Upper lobe of right lung (tissue), 1 donor: ENCODE measurements at regions not wholly inside any gene's neighbourhood (a gene's known extent, or its start where the extent isn't known, plus 50 kb on each side); places are given as distances from the start of the nearest gene placed in this dataset.

ENCODE experiments used
- ATAC-seq: fragments of 200-7000 bp; cut with Tn5 transposase; one replicate; pipeline ENCODE4 v1.9.1; 2020; ENCODE audit warnings: mild to moderate bottlenecking, moderate library complexity
- DNase-seq: peaks from one replicate; pipeline ENCODE4 v3.0.0-alpha.2; 2020
- H3K27ac ChIP-seq: fragments of 200-600 bp; one replicate; pipeline ENCODE4 v1.8.0; 2022
- H3K27me3 ChIP-seq: fragments of 200-600 bp; one replicate; pipeline ENCODE4 v1.8.0; 2022; ENCODE audit warnings: mild to moderate bottlenecking
- H3K36me3 ChIP-seq: fragments of 200-600 bp; one replicate; pipeline ENCODE4 v1.8.0; 2022
- H3K4me1 ChIP-seq: fragments of 200-600 bp; one replicate; pipeline ENCODE4 v1.8.0; 2022
- H3K4me3 ChIP-seq: fragments of 200-600 bp; one replicate; pipeline ENCODE4 v1.8.0; 2022; ENCODE audit warnings: mild to moderate bottlenecking
- H3K9me3 ChIP-seq: fragments of 200-600 bp; one replicate; pipeline ENCODE4 v1.8.0; 2022
- CTCF ChIP-seq: fragments of 200-600 bp; IDR thresholded peaks from one replicate; pipeline ENCODE4 v1.8.0; 2022; ENCODE audit warnings: antibody characterized with exemption
- intact Hi-C: fragments of 100-400 bp; cut with DNase I; formaldehyde crosslinking; loops from one replicate; pipeline ENCODE4 v1.11.0; 2022
- donor health status: DM: no; HTN: yes; CAD: no; lungs with severe emphysema.

DNA sequence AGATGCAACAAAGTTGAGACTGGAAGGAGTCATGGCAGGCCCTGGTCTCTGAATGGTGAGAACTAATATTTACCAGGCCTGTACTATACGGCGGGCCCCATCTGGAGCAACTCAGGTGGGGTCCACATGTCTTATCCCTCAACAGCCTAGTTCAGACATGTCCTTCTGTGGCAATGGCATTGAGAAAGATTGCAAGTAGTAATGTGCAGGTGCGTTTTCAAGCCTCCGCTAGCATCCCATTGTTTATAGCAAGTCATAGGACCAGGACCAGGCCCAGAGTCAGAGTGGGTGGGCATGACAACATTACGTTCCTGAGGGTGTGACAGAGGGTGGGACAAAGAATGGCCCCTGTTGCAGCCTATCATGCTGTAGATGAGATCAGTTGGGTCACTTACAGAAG lies 541.1 kb downstream of the EFNB2 start:
- Histone ChIP-seq H3K27ac (no peak overlapping the region), H3K36me3 (no peaks in the 10 kb centered on the region), H3K4me3 (no peak overlapping the region), H3K27me3 (no peaks in the 10 kb centered on the region), H3K9me3 (no peaks in the 10 kb centered on the region), H3K4me1 (no peaks in the 10 kb centered on the region)
- ATAC-seq, result no peak
- intact Hi-C loops, result no loop called here
- TF ChIP-seq CTCF, result no peak
- DNase-seq, result no peak

GRCh38 chr13:105991622-105992277 lies 543.7 kb downstream of the EFNB2 start:
- Histone ChIP-seq H3K27me3 (no peaks in the 10 kb centered on the region), H3K9me3 (no peaks in the 10 kb centered on the region), H3K27ac (no peak overlapping the region), H3K36me3 (no peaks in the 10 kb centered on the region), H3K4me1 (no peaks in the 10 kb centered on the region), H3K4me3 (no peak overlapping the region)
- intact Hi-C loops, result no loop called here
- no peak for TF ChIP-seq CTCF
- no peak for DNase-seq
- ATAC-seq, result peak; percentile 81

- intact Hi-C loops, result no loop called here
- DNase-seq (no peak), ATAC-seq (no peak)
- Histone ChIP-seq H3K27ac (no peak overlapping the region), H3K4me3 (no peak overlapping the region), H3K36me3 (no peaks in the 10 kb centered on the region), H3K9me3 (no peaks in the 10 kb centered on the region), H3K4me1 (no peaks in the 10 kb centered on the region), H3K27me3 (no peaks in the 10 kb centered on the region)
- TF ChIP-seq CTCF, result no peak
These were observed 544.3 kb downstream of the EFNB2 start for GRCh38 chr13:105991131-105991530.

DNA sequence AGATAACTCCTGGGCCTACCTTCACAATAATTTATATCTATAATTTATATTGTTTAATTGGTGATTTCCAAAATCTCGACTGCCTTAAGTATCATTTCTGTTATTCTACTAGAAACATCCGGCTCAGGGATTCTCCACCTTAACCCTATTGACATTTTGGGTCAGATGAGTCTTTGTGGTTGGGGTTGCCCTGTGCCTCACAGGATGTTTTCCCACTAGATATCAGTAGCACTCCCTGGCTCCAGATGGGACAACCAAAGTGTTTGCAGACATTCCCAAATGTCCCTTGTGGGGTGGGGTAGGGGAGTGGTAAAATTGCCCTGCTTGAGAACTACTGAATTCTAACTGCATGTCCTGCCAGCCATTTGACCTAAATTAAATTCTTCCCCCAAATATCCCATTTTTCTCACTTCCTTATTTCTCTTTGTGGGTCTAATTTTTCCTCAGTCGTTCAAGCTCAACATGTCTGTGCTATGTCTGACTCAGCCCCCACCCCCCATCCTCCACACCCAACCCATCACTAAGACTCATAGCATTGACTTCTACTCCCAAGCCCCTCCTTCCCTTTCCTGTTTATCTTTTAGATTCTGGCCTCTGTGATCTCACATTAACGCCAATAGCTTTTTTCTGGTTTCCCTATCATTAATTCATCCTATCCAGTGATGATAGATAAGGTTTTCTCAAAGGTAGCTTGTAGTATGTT lies 545.1 kb downstream of the EFNB2 start:
- Histone ChIP-seq H3K27me3 (no peaks in the 10 kb centered on the region), H3K36me3 (no peaks in the 10 kb centered on the region), H3K4me3 (no peak overlapping the region), H3K27ac (no peak overlapping the region), H3K4me1 (no peaks in the 10 kb centered on the region), H3K9me3 (no peaks in the 10 kb centered on the region)
- intact Hi-C loops, result no loop called here
- ATAC-seq (no peak), DNase-seq (no peak)
- no peak for TF ChIP-seq CTCF

- Histone ChIP-seq H3K27me3 (no peaks in the 10 kb centered on the region), H3K27ac (no peak overlapping the region), H3K9me3 (no peaks in the 10 kb centered on the region), H3K36me3 (no peaks in the 10 kb centered on the region), H3K4me1 (no peaks in the 10 kb centered on the region), H3K4me3 (no peak overlapping the region)
- no peak for TF ChIP-seq CTCF
- DNase-seq (no peak), ATAC-seq (no peak)
- intact Hi-C loops, result no loop called here
These were observed 550.8 kb downstream of the EFNB2 start for GRCh38 chr13:105984646-105985045.
